GM21381 (cell line): ENCODE measurements at regions not wholly inside any gene's neighbourhood (a gene's known extent, or its start where the extent isn't known, plus 50 kb on each side); places are given as distances from the start of the nearest gene placed in this dataset.

Source experiments
- ATAC-seq: cut with Tn5 transposase; IDR thresholded peaks from one replicate; pipeline ENCODE4 v1.9.1; 2021; ENCODE audit warnings: mild to moderate bottlenecking, moderate library complexity; ENCODE audit not compliant: unreplicated experiment

DNA sequence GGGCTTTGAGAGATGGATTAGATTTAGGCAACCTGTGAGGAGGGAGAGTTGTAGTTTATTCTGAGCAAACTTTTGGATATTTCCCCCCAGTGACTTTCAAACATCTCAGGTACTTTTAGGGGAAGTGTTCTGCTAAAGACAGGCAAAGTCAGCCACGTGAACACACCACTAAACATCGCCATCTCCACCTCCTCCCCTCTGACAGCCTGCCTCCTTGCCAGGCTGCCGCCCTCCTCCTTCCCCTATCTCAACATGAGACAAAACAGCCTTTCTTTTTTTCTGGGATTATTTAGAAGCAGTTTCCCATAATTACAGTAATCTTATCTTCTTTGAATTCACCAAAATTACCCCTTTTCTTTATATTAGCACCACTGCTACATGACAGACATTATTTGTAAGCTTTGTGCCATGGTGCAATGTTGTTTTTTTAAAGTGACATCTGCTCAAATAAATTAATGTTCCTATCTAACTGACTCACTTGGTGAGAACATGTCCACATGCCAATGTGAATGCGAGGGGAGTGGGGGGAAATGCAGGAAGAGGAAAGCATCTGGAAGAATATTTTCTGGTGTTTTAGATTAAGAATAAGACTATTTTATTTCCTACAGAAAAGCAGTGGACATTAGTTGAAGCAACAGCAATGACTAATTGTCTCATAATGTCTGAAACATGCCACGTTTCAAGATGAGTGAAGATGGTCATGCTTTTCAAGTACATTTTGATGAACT, 147.8 kb upstream of the ATP1B1 start:
- ATAC-seq = no peak

DNA sequence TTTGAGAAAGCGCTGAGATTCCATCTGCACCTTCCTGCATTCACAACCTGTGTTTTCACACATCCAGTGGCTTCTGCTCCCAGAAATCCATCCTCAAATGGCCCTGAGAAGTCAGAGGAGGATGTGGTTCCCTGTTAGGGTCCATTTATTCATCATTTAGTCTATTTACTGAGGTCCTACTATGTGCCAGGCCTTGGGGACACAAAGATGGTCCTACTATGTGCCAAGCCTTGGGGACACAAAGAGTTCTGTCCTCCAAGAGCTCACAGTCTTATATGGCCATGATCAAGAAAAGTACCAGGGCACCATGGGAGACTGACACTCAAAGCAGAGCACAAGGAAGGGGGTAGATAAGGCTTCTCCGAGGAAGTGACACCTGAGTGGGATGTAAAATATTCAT, 147.1 kb upstream of the ATP1B1 start:
- no peak for ATAC-seq

DNA sequence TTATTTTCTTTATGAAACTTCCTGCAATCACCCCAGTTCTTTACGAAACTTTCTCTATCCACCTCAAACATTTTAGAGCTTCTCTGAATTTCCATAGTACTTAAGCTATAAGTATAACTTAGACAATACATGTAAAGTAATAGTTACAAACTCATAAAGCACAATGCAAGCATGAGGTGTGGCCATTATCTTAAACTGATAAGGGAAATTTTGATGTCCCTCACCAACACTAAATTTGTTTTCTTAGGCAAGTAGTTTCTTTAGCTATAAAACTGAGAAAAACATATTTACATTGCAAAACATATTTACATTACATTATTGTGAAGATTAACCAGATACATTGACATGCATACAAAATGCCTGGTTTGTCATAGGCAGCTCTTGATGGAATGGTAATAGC, 146.4 kb upstream of the ATP1B1 start:
- ATAC-seq = no peak

GRCh38 chr1:168960595-168960994, 145.9 kb upstream of the ATP1B1 start:
- ATAC-seq = no peak

DNA sequence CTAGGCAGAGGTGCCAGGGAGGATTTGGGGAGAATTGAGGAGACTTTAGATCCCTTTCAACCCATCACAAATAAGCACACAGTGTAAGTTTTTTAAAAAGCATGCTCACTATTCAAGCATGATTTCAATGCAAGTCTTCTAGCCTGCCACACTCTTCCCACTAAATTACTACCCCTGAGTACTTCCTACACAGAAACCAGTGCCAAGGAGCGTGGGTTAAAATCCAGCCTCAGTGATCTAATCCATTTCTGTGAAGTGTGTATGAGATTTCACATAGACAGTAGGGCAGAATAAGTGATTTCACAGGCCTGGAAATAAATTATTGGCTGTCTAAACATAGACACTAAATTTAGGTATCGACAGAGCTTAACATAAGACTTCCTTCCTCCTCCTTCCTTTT, 142.9 kb upstream of the ATP1B1 start:
- no peak for ATAC-seq

DNA sequence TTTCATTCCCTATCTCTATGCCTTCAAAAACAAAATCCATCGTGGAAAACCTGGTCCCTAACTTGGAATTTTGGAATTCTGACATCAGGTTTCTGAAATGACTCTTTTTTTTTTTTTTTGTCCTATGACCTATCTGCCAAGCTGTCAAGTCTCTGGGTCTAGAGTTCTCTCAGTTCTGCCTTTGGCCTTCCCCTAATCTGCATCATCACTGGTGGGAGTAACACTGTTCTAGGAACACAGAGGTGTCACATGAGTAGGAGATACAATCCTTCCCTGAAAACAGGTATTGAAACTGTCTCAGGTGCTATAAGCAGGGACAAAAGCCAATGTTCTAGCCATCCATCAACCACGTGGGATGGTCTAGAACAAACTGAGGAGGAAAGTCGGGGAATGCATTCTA, 142.0 kb upstream of the ATP1B1 start:
- ATAC-seq = no peak

GRCh38 chr1:168966217-168966616, 140.3 kb upstream of the ATP1B1 start:
- ATAC-seq = no peak

DNA sequence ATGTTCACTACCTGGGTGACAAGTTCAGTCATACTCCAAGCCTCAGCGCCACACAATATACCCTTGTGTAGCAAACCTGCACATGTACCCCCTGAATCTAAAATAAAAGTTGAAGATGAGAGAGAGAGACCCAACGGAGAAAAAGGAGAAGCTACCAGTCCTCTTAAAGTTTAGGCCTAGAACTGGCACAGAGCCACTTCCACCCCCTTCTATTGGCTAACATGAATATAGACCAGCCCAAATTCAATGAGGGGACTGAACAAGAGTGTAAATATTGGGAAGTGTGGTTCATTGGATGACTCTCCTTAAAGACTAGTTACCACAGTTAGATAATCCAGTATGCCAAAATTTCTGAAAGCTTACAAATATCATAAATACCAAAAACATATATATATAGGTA, 139.9 kb upstream of the ATP1B1 start:
- no peak for ATAC-seq

DNA sequence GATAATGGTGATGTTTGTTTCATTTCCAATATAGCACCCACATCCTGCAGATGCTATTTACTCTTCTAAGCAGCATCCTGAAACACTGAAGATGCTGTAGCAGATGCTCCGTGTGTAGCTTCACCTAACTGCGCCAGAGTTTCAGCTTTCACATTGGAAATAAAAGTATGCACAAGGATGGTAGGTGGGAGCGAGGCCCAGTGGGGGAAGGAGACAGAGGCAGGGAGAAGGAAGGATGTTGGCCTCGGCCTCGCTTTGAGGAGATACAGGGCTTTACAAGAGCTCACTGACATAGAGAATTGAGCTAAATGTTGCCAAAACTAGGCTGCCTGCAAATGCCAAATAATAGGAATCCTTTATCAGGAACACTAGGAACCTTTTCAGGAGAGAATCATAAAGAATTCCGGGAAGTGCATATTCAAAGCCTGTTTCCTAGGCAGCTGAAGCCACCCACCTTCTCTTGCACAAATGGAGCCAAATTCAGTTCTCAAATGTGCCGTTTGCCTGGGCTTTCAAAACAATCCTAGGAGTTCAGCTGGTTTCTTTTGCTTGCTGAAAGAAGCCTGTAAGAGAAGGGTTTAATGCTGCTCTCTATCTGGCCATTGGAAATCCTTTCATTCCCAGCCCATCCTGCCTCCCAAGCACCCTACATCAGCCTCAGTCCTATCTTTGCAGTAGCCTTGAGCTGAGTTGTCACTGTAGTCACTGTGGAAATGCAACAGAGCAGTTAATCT, 135.4 kb upstream of the ATP1B1 start:
- no peak for ATAC-seq

- ATAC-seq = no peak
Measured at GRCh38 chr1:168972225-168972624, 134.3 kb upstream of the ATP1B1 start.

DNA sequence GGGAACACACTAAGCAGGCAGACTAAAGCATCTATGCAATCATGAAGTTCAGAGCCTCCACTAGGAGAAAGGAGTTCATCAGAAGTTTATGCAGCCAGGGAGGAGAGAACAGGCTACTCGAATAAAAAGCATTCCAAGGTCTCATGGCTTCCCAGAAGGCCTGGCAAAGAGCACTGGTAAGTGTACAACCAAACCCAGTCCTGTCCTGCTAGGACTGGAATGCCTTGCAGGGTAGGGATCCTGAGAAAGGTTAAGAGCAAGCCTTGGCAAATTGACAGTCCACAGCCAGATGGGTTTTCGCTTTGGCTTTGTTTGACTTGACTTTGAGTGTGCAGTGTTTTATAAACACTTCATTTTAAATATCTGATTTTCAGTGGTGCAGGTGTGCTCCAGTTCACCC, 133.6 kb upstream of the ATP1B1 start:
- no peak for ATAC-seq

DNA sequence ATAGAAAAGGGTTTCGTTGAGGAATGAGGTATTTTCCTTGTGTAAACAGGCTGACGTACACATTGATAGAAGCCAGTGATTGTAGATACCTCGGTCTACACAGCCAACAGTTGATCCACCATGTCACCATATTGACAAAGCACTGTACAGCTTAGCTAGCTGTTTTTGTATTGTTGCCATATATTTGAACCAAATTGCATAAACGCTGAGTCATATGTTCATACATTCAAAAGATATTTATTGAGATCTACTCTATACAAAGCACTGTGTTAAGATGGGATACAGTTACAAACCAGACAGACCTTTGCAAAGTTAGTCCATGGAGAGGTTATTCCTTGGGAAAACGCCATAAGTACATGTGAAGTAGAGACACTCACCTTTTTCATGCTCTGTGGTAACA, 132.4 kb upstream of the ATP1B1 start:
- ATAC-seq = no peak

DNA sequence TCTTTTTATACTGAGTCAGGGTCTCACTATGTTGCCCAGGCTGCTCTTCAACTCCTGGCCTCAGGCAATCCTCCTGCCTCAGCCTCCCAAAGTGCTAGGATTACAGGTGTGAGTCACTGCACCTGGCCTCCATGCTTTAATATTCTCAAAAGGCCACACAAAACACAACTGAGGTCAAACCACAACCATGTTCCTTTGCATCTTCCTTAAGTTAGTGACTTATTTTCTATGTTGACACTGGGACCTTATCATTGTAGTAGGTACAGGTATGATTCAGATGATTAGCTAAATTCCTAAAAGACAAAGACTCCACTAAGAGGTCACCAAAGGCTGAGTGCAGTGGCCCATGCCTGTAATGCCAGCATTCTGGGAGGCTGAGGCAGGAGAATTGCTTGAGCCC, 131.9 kb upstream of the ATP1B1 start:
- no peak for ATAC-seq

- ATAC-seq = no peak
Measured at GRCh38 chr1:168976267-168976666, 130.2 kb upstream of the ATP1B1 start.

GRCh38 chr1:168977618-168978017, 128.9 kb upstream of the ATP1B1 start:
- no peak for ATAC-seq

DNA sequence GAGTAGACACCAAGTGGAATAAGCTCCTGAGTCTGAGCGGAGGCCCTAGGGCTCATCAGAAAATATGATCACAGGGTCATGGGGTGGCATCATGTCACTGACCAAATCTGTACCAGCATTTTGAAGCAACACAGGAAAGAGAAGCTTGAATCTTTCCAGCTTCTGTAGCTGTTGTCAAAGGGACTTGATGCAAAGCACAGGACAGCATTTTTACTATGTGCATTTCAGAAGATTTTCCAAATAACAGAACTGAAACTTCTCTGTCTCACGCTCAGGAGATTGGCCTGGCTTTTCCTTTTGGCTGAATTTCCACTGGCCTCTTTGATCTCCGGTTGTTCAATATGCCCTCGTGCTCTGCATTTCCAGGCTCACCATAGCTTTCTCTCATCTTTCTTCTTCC, 127.2 kb upstream of the ATP1B1 start:
- no peak for ATAC-seq

DNA sequence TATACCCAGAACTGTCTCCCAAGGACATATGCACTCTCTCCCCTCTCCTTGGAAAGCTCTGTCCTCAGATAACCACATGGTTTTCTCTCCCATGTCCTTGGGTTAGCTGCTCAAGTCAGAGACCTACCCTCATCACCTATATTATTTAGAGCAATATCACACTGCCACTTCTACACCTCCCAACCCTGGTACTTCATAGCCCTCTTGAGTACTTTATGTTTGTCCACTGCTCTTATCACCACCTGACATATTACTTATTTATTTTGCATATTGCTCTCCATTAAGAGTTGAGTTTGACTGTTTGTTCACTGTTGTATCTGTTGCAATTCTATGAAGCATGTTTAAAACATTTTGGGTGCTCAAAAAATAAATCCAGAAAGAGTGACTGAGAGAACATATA, 126.3 kb upstream of the ATP1B1 start:
- ATAC-seq = no peak

- ATAC-seq = no peak
Measured at GRCh38 chr1:168980656-168981055, 125.8 kb upstream of the ATP1B1 start.

- no peak for ATAC-seq
Measured at GRCh38 chr1:168982778-168983177, 123.7 kb upstream of the ATP1B1 start.

DNA sequence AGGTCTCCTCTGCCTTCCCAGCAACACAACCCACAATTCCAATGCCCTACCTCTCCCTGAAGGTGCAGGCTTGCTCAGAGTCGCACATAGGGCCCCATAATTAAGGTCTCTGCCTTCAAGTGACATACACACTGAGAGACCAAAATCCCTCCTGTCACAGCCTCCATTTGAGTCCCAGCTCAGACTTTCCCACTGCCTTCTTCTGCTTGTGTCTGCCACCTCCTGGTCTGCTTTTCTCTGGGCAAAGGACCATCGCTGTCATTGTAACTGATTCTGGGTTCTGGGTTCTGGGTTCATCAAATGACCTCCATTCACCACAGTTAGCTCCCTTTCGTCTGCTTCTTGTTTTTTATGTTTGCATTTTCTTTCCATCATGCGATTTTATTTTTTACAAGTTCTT, 119.2 kb upstream of the ATP1B1 start:
- no peak for ATAC-seq

GRCh38 chr1:168987923-168988322, 118.6 kb upstream of the ATP1B1 start:
- ATAC-seq = no peak

DNA sequence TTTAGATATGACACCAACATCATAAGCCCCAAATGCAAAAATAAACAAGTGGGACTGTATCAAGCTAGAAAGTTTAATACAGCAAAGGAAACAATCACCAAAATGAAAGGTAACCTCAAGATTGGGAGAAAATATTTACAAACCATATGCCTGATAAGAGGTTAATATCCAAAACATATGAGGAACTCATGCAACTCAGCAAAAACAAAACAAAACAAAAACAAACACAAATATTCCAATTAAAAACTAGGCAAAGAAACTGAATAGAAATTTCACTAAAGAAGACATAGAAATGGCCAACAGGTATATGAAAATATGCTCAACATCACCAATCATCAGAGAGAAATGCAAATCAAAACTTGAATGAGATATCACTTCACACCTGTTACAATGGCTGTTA, 116.5 kb upstream of the ATP1B1 start:
- no peak for ATAC-seq
